ENCODE measurements at regions not wholly inside any gene's neighbourhood (a gene's known extent, or its start where the extent isn't known, plus 50 kb on each side); places are given as distances from the start of the nearest gene placed in this dataset.

- CTCF ChIA-PET, result no interaction called here
- POLR2A ChIA-PET (ENCODE audit: low non-redundant PET), result no interaction called here
- H3K27ac ChIP-seq, result no peak overlapping the region
- no peak for TF ChIP-seq CTCF (conservative IDR thresholded peaks at IDR 0.05; ENCODE audit: low read depth)
- DNase-seq (ENCODE audit: low spot score), result no peak
Observed at GRCh38 chr1:56074007-56074651, 505.2 kb downstream of the PLPP3 start.

- DNase-seq (ENCODE audit: low spot score), result no peak
- no peak overlapping the region for H3K27ac ChIP-seq
- POLR2A ChIA-PET (ENCODE audit: low non-redundant PET), result no interaction called here
- CTCF ChIA-PET, result no interaction called here
- no peak for TF ChIP-seq CTCF (conservative IDR thresholded peaks at IDR 0.05; ENCODE audit: low read depth)
Observed at GRCh38 chr1:56073614-56074006, 505.8 kb downstream of the PLPP3 start.

- no peak for TF ChIP-seq CTCF (conservative IDR thresholded peaks at IDR 0.05; ENCODE audit: low read depth)
- DNase-seq (ENCODE audit: low spot score), result no peak
- ChIA-PET CTCF (no interaction called here), POLR2A (ENCODE audit: low non-redundant PET) (no interaction called here)
- no peak overlapping the region for H3K27ac ChIP-seq
Observed at GRCh38 chr1:56073206-56073605, 506.2 kb downstream of the PLPP3 start.

GRCh38 chr1:56072310-56072709, 507.1 kb downstream of the PLPP3 start:
- POLR2A ChIA-PET (ENCODE audit: low non-redundant PET), result no interaction called here
- CTCF ChIA-PET, result no interaction called here
- DNase-seq (ENCODE audit: low spot score), result no peak
- TF ChIP-seq CTCF (conservative IDR thresholded peaks at IDR 0.05; ENCODE audit: low read depth), result no peak
- no peak overlapping the region for H3K27ac ChIP-seq

- no peak overlapping the region for H3K27ac ChIP-seq
- POLR2A ChIA-PET (ENCODE audit: low non-redundant PET), result no interaction called here
- CTCF ChIA-PET, result no interaction called here
- DNase-seq (ENCODE audit: low spot score), result no peak
- TF ChIP-seq CTCF (conservative IDR thresholded peaks at IDR 0.05; ENCODE audit: low read depth), result no peak
Observed at GRCh38 chr1:56071351-56071750, 508.0 kb downstream of the PLPP3 start.

GRCh38 chr1:56070601-56071000, 508.8 kb downstream of the PLPP3 start:
- ChIA-PET POLR2A (ENCODE audit: low non-redundant PET) (no interaction called here), CTCF (no interaction called here)
- no peak for TF ChIP-seq CTCF (conservative IDR thresholded peaks at IDR 0.05; ENCODE audit: low read depth)
- DNase-seq (ENCODE audit: low spot score), result no peak
- no peak overlapping the region for H3K27ac ChIP-seq

GRCh38 chr1:56069824-56070223, 509.5 kb downstream of the PLPP3 start:
- no peak for DNase-seq (ENCODE audit: low spot score)
- CTCF ChIA-PET, result no interaction called here
- POLR2A ChIA-PET (ENCODE audit: low non-redundant PET), result no interaction called here
- no peak overlapping the region for H3K27ac ChIP-seq
- TF ChIP-seq CTCF (conservative IDR thresholded peaks at IDR 0.05; ENCODE audit: low read depth), result no peak

All from RWPE1 (cell line).